H1 (cell line): ENCODE measurements at regions not wholly inside any gene's neighbourhood (a gene's known extent, or its start where the extent isn't known, plus 50 kb on each side); places are given as distances from the start of the nearest gene placed in this dataset.

ENCODE experiments used
- CBX5 ChIP-seq: fragments of 300-800, 300-1000 bp; sonication (generic); IDR thresholded peaks from 2 replicates; pipeline ENCODE4 v1.7.1; 2016; ENCODE audit warnings: antibody characterized with exemption, low read length, low read depth
- NANOG ChIP-seq: IDR thresholded peaks from 2 replicates; pipeline ENCODE4 v1.6.1; 2011; ENCODE audit warnings: low read length, low read depth, mild to moderate bottlenecking, inconsistent platforms; ENCODE audit not compliant: insufficient read depth, poor library complexity, severe bottlenecking
- TCF12 ChIP-seq: IDR thresholded peaks from 2 replicates; pipeline ENCODE4 v1.6.1; 2011; ENCODE audit warnings: low read depth, mild to moderate bottlenecking, low read length
- YY1 ChIP-seq: IDR thresholded peaks from 2 replicates; pipeline ENCODE4 v1.6.1; 2011; ENCODE audit warnings: low read depth, mild to moderate bottlenecking, low read length

- TF ChIP-seq NANOG (no peak), YY1 (no peak), TCF12 (no peak), CBX5 (no peak)
Observed at GRCh38 chr11:116287866-116288265, 484.9 kb downstream of the BUD13 start (continued).
